Panc1 (cell line): ENCODE measurements at regions not wholly inside any gene's neighbourhood (a gene's known extent, or its start where the extent isn't known, plus 50 kb on each side); places are given as distances from the start of the nearest gene placed in this dataset.

Experiments
- CTCF ChIP-seq: fragments of 450-650 bp; IDR thresholded peaks from 2 replicates; pipeline ENCODE4 v1.5.1; 2017; ENCODE audit warnings: mild to moderate bottlenecking
- POLR2AphosphoS5 ChIP-seq: IDR thresholded peaks from 2 replicates; pipeline ENCODE4 v1.6.1; 2012; ENCODE audit warnings: mild to moderate bottlenecking, low read depth, low read length, moderate library complexity
- SIN3A ChIP-seq: IDR thresholded peaks from 2 replicates; pipeline ENCODE4 v1.6.1; 2012; ENCODE audit warnings: low read depth, mild to moderate bottlenecking, low read length, moderate library complexity, borderline replicate concordance; ENCODE audit not compliant: insufficient read depth

DNA sequence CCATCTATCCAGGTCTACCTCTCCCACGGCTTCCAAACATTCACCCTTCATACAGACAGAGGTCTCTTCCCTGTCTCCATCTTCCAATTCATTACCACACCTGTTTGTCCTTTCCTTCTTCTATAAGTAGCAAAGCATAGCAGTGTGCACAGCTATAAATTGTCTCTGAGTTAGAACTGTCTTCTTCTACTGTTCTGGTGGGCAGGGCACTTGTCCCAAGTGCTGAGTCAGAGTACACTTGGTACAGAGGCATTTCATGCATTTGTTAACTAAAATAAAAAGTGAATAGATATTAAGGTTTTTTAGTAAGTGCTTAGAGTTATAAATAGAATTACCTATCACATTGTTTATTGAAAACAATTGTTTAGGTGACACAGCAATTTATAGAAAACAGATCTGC, 150.1 kb upstream of the CCDC54 start:
- no peak for TF ChIP-seq CTCF
- no peak for TF ChIP-seq SIN3A
- TF ChIP-seq POLR2AphosphoS5, result no peak
